ENCODE measurements at regions not wholly inside any gene's neighbourhood (a gene's known extent, or its start where the extent isn't known, plus 50 kb on each side); places are given as distances from the start of the nearest gene placed in this dataset.
A peak's percentile ranks its signal among the peaks of the same experiment; 100 is the strongest.

- intact Hi-C loops (cut with DNase I, micrococcal nuclease) = no loop called here
- no peak for ATAC-seq
- no peak for DNase-seq
Observed at GRCh38 chr3:59698091-59698490, 648.3 kb upstream of the CFAP20DC start.

GRCh38 chr3:59696783-59697182 lies 647.0 kb upstream of the CFAP20DC start:
- intact Hi-C loops (cut with DNase I, micrococcal nuclease) = no loop called here
- no peak for DNase-seq
- ATAC-seq = no peak

- peak; percentile 87 for ATAC-seq
- DNase-seq = no peak
- intact Hi-C loops (cut with DNase I, micrococcal nuclease) = no loop called here
Observed at GRCh38 chr3:59695860-59696259, 646.0 kb upstream of the CFAP20DC start.

- DNase-seq (no peak), ATAC-seq (no peak)
- intact Hi-C loops (cut with DNase I, micrococcal nuclease) = no loop called here
Observed at GRCh38 chr3:59692117-59692516, 642.3 kb upstream of the CFAP20DC start.

- ATAC-seq = no peak
- intact Hi-C loops (cut with DNase I, micrococcal nuclease) = no loop called here
- no peak for DNase-seq
Observed at GRCh38 chr3:59690886-59691285, 641.1 kb upstream of the CFAP20DC start.

- intact Hi-C loops (cut with DNase I, micrococcal nuclease) = no loop called here
- no peak for DNase-seq
- ATAC-seq = no peak
Observed at GRCh38 chr3:59688636-59689035, 638.8 kb upstream of the CFAP20DC start.

GRCh38 chr3:59685432-59685831 lies 635.6 kb upstream of the CFAP20DC start:
- ATAC-seq (no peak), DNase-seq (no peak)
- intact Hi-C loops (cut with DNase I, micrococcal nuclease) = no loop called here

GRCh38 chr3:59684766-59685165 lies 634.9 kb upstream of the CFAP20DC start:
- no peak for DNase-seq
- intact Hi-C loops (cut with DNase I, micrococcal nuclease) = no loop called here
- ATAC-seq = no peak

GRCh38 chr3:59680919-59681318 lies 631.1 kb upstream of the CFAP20DC start:
- DNase-seq (no peak), ATAC-seq (no peak)
- intact Hi-C loops (cut with DNase I, micrococcal nuclease) = no loop called here

- intact Hi-C loops (cut with DNase I, micrococcal nuclease) = no loop called here
- no peak for DNase-seq
- ATAC-seq = no peak
Observed at GRCh38 chr3:59677747-59678702, 628.2 kb upstream of the CFAP20DC start.

- ATAC-seq (peak; percentile 81), DNase-seq (no peak)
- intact Hi-C loops (cut with DNase I, micrococcal nuclease) = no loop called here
Observed at GRCh38 chr3:59675495-59675894, 625.7 kb upstream of the CFAP20DC start.

- ATAC-seq (no peak), DNase-seq (no peak)
- intact Hi-C loops (cut with DNase I, micrococcal nuclease) = no loop called here
Observed at GRCh38 chr3:59663076-59663850, 613.4 kb upstream of the CFAP20DC start.

GRCh38 chr3:59660852-59661625 lies 611.2 kb upstream of the CFAP20DC start:
- DNase-seq (peak in 1 of 2 donors; percentile 45), ATAC-seq (peak; percentile 88)
- intact Hi-C loops (cut with DNase I, micrococcal nuclease) = no loop called here

GRCh38 chr3:59660376-59660775 lies 610.6 kb upstream of the CFAP20DC start:
- ATAC-seq (peak; percentile 38), DNase-seq (no peak)
- intact Hi-C loops (cut with DNase I, micrococcal nuclease) = no loop called here

GRCh38 chr3:59659755-59660154 lies 609.9 kb upstream of the CFAP20DC start:
- DNase-seq = no peak
- no peak for ATAC-seq

GRCh38 chr3:59658866-59659265 lies 609.0 kb upstream of the CFAP20DC start:
- intact Hi-C loops (cut with DNase I, micrococcal nuclease) = no loop called here
- no peak for DNase-seq
- ATAC-seq = no peak

More at GRCh38 chr3:59659755-59660154, 609.9 kb upstream of the CFAP20DC start:
- intact Hi-C loops (cut with DNase I, micrococcal nuclease) = no loop called here

- intact Hi-C loops (cut with DNase I, micrococcal nuclease) = no loop called here
- ATAC-seq (peak; percentile 60), DNase-seq (no peak)
Observed at GRCh38 chr3:59658274-59658673, 608.4 kb upstream of the CFAP20DC start.

GRCh38 chr3:59655418-59656015 lies 605.7 kb upstream of the CFAP20DC start:
- DNase-seq (no peak), ATAC-seq (no peak)
- intact Hi-C loops (cut with DNase I, micrococcal nuclease) = no loop called here
